ENCODE measurements at regions not wholly inside any gene's neighbourhood (a gene's known extent, or its start where the extent isn't known, plus 50 kb on each side); places are given as distances from the start of the nearest gene placed in this dataset.

DNA sequence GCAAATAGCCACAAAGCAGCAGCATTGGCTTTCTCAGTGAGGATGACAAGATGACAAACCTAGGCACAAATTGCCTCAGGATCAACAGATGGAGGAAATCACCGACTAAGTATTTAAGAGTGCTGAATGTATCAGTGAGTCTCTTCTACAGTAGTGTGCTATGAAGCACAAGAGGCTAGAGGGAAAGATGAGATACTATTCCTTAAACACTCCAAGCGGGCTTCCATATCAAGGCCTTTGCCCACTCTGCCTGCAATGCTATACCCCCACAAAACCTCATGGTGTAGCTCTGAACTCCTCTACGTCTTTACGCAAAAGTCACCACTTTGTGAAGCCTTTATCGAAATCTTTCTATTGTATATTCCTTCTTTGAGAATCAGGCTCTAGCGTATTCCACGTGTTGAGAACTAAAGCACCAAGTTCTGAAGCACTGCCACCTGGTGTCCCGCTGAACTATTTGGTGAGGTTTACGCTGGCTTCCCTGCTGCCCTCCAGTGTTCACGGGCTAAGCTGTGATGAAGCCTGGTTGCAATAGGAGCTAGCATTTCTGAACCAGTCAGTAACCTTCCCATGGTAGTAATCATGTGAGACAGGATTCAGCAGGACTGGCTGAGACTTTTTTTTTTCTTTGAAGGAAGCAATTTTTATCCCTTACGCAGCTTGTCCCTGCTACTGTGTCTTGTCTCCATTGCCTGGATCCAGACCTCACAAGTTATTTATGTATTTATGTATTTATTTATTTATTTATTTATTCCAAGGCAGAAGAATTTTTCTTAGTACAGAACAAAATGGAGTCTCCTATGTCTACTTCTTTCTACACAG, 426.5 kb upstream of the OR4E1 start:
- TF ChIP-seq LEF1 (IDR thresholded peaks at IDR 0.05; ENCODE audit: borderline replicate concordance) (no peak), SUZ12 (IDR thresholded peaks at IDR 0.05) (no peak), TARDBP (IDR thresholded peaks at IDR 0.05) (no peak), FOXA1 (IDR thresholded peaks at IDR 0.05) (no peak), NFRKB (IDR thresholded peaks at IDR 0.05) (no peak), SP1 (IDR thresholded peaks at IDR 0.05) (no peak), ELF4 (IDR thresholded peaks at IDR 0.05) (no peak), BHLHE40 (IDR thresholded peaks at IDR 0.05; ENCODE audit: borderline replicate concordance) (no peak), FOXM1 (IDR thresholded peaks at IDR 0.05; ENCODE audit: borderline replicate concordance) (no peak), FOXK2 (IDR thresholded peaks at IDR 0.05) (no peak), HDGF (IDR thresholded peaks at IDR 0.05; ENCODE audit: borderline replicate concordance) (no peak)
- TF ChIP-seq, protein P1, sequence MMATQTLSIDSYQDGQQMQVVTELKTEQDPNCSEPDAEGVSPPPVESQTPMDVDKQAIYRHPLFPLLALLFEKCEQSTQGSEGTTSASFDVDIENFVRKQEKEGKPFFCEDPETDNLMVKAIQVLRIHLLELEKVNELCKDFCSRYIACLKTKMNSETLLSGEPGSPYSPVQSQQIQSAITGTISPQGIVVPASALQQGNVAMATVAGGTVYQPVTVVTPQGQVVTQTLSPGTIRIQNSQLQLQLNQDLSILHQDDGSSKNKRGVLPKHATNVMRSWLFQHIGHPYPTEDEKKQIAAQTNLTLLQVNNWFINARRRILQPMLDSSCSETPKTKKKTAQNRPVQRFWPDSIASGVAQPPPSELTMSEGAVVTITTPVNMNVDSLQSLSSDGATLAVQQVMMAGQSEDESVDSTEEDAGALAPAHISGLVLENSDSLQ (IDR thresholded peaks at IDR 0.05) = no peak

Data from HEK293T (cell line).